IMR-90 (cell line): ENCODE measurements at regions not wholly inside any gene's neighbourhood (a gene's known extent, or its start where the extent isn't known, plus 50 kb on each side); places are given as distances from the start of the nearest gene placed in this dataset.

Source experiments
- ATAC-seq: fragments of 200-7000 bp; cut with Tn5 transposase; 2 replicates; pipeline ENCODE4 v1.9.1; 2020; ENCODE audit warnings: low read depth, mild to moderate bottlenecking, moderate library complexity
- BruUV-seq: library from RNA; stranded (reverse); fragments of 400-500 nt; replicated peaks from 2 replicates; lab custom pipeline; 2021; lab: Mats Ljungman, UMichigan
- CTCF ChIA-PET: fragments of 300-600 bp; formaldehyde crosslinking; extraction: SDS; loops from one replicate; lab custom pipeline; 2021; ENCODE audit warnings: antibody characterized with exemption; lab: Yijun Ruan, JAX
- POLR2A ChIA-PET: fragments of 300-600 bp; sonication (Branson Sonifier 250); formaldehyde crosslinking; loops from one replicate; lab custom pipeline; 2022; ENCODE audit warnings: antibody characterized with exemption; ENCODE audit not compliant: unreplicated experiment; lab: Charles Lee
- DNase-seq: peaks from one replicate; pipeline ENCODE4 v3.0.0; 2013
- H2AFZ ChIP-seq: replicated peaks from 2 replicates; pipeline ENCODE3; 2013; ENCODE audit warnings: low read length, mild to moderate bottlenecking; ENCODE audit not compliant: poor library complexity
- H2AK5ac ChIP-seq: 2 replicates; pipeline ENCODE4 v1.6.1; 2013; ENCODE audit warnings: low read depth, low read length, inconsistent platforms
- H2AK9ac ChIP-seq: replicated peaks from 2 replicates; pipeline ENCODE3; 2013; ENCODE audit warnings: mild to moderate bottlenecking, low read depth, low read length, moderate library complexity; ENCODE audit not compliant: poor library complexity
- H2BK120ac ChIP-seq: 2 replicates; pipeline ENCODE4 v1.6.1; 2013; ENCODE audit warnings: low read depth, low read length, inconsistent platforms
- H2BK15ac ChIP-seq: 3 replicates; pipeline ENCODE4 v1.6.1; 2013; ENCODE audit warnings: low read depth, low read length, inconsistent platforms
- H2BK20ac ChIP-seq: 2 replicates; pipeline ENCODE4 v1.6.1; 2013; ENCODE audit warnings: low read depth, mild to moderate bottlenecking, inconsistent platforms, low read length, moderate library complexity
- H2BK5ac ChIP-seq: 2 replicates; pipeline ENCODE4 v1.6.1; 2013; ENCODE audit warnings: mild to moderate bottlenecking, low read depth, low read length, inconsistent platforms; ENCODE audit not compliant: poor library complexity, severe bottlenecking
- H3K14ac ChIP-seq: replicated peaks from 2 replicates; pipeline ENCODE4 v1.6.1; 2013; ENCODE audit warnings: low read depth, low read length, inconsistent platforms
- H3K18ac ChIP-seq: 2 replicates; pipeline ENCODE4 v1.6.1; 2013; ENCODE audit warnings: low read depth, low read length, control low read depth
- H3K23ac ChIP-seq: 2 replicates; pipeline ENCODE4 v1.6.1; 2013; ENCODE audit warnings: low read depth, low read length, inconsistent platforms
- H3K27ac ChIP-seq: 2 replicates; pipeline ENCODE4 v1.5.1; 2013; ENCODE audit warnings: mild to moderate bottlenecking, control low read depth, low read length; ENCODE audit not compliant: insufficient read depth
- H3K27me3 ChIP-seq: 2 replicates; pipeline ENCODE4 v1.6.1; 2013; ENCODE audit warnings: low read length; ENCODE audit not compliant: control insufficient read depth, insufficient read depth
- H3K36me3 ChIP-seq: 2 replicates; pipeline ENCODE4 v1.6.1; 2013; ENCODE audit warnings: low read length, mixed read lengths; ENCODE audit not compliant: control insufficient read depth, insufficient read depth
- H3K4ac ChIP-seq: 2 replicates; pipeline ENCODE4 v1.6.1; 2013; ENCODE audit warnings: low read depth, low read length, inconsistent platforms
- H3K4me1 ChIP-seq: 2 replicates; pipeline ENCODE4 v1.6.1; 2013; ENCODE audit warnings: low read length, mixed read lengths; ENCODE audit not compliant: control insufficient read depth, insufficient read depth
- H3K4me2 ChIP-seq: 2 replicates; pipeline ENCODE4 v1.6.1; 2013; ENCODE audit warnings: low read depth, mild to moderate bottlenecking, control low read depth, low read length, moderate library complexity
- H3K4me3 ChIP-seq: 2 replicates; pipeline ENCODE4 v1.5.1; 2013; ENCODE audit warnings: low read depth, mild to moderate bottlenecking, control low read depth, low read length, moderate library complexity; ENCODE audit not compliant: insufficient read depth
- H3K56ac ChIP-seq: 2 replicates; pipeline ENCODE4 v1.6.1; 2013; ENCODE audit warnings: low read length, inconsistent platforms; ENCODE audit not compliant: insufficient read depth; ENCODE audit errors: extremely low read depth
- H3K79me1 ChIP-seq, 2 experiments: 2 replicates each; pipeline ENCODE4 v1.6.1; 2013; ENCODE audit warnings: low read length in 2 of 2, inconsistent platforms in 1 of 2, low read depth in 1 of 2
- H3K9ac ChIP-seq: 2 replicates; pipeline ENCODE4 v1.6.1; 2013; ENCODE audit warnings: low read depth, low read length, control low read depth
- H3K9me1 ChIP-seq: 2 replicates; pipeline ENCODE4 v1.6.1; 2013; ENCODE audit warnings: low read length, inconsistent platforms; ENCODE audit not compliant: insufficient read depth
- H3K9me3 ChIP-seq: 2 replicates; pipeline ENCODE4 v1.6.1; 2013; ENCODE audit warnings: low read length; ENCODE audit not compliant: control insufficient read depth, insufficient read depth
- H4K20me1 ChIP-seq: 2 replicates; pipeline ENCODE4 v1.6.1; 2013; ENCODE audit warnings: low read length, inconsistent platforms; ENCODE audit not compliant: insufficient read depth
- H4K5ac ChIP-seq: 2 replicates; pipeline ENCODE4 v1.6.1; 2013; ENCODE audit warnings: mild to moderate bottlenecking, low read depth, low read length, control low read depth
- H4K8ac ChIP-seq, 2 experiments: 2 replicates each; pipeline ENCODE4 v1.6.1; 2013; ENCODE audit warnings: low read depth in 2 of 2, low read length in 2 of 2, control low read depth in 1 of 2, inconsistent platforms in 1 of 2
- H4K91ac ChIP-seq: 2 replicates; pipeline ENCODE4 v1.6.1; 2013; ENCODE audit warnings: low read depth, low read length, inconsistent platforms; ENCODE audit not compliant: insufficient read depth
- CEBPB ChIP-seq: IDR thresholded peaks from 2 replicates; pipeline ENCODE4 v1.6.1; 2012; ENCODE audit warnings: low read depth, low read length, improper control_type of control experiment
- FOS ChIP-seq: fragments of 150-350 bp; IDR thresholded peaks from 2 replicates; pipeline ENCODE4 v1.6.1; 2016; ENCODE audit warnings: low read depth, low read length
- WGBS, 2 experiments: methylation state at CpG; one replicate each; pipeline versions ENCODE4 v1.1.5 to v1.1.7; 2013; ENCODE audit warnings: missing lambda C conversion rate in 2 of 2; ENCODE audit not compliant: insufficient read length in 1 of 2; ENCODE audit errors: extremely low coverage in 2 of 2; 5-methylcytosine and 5-hydroxymethylcytosine counted together
- dilution Hi-C: fragments of 300-500 bp; cut with HindIII; formaldehyde crosslinking; loops from one replicate; pipeline ENCODE4 v1.14.3; 2018; ENCODE audit warnings: low sequenced_read_pairs; ENCODE audit not compliant: unreplicated experiment
- in situ Hi-C: fragments of 300-500 bp; cut with MboI; formaldehyde crosslinking; loops from 3 replicates; pipeline ENCODE4 v1.14.3; 2019; ENCODE audit warnings: low sequenced_read_pairs, inconsistent platforms, mixed read lengths
- intact Hi-C: fragments of 100-400 bp; cut with micrococcal nuclease; formaldehyde crosslinking; loops from 2 replicates; pipeline ENCODE4 v1.10.0; 2022

DNA sequence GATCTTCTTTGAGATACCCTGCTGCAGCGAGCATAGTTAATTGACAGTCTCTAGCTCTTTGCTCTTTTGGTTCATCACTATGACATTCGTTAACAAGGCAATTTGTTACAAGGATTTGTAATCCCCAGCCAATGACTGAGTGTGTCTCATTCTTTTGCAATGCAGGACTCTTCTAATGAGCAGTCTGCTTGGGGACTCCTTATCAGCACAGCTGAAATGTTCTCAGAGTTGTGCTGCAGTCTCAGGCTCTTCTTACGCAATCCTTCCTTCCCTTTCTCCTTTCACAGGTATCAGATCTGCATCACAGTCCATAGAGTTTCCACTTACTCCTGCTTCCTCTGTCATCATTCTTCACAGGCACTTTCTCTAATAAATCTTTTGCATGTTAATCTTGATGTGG is 161.2 kb upstream of the OGFRL1 start:
- Histone ChIP-seq H2BK20ac (no peak overlapping the region), H3K27me3 (no peaks in the 10 kb centered on the region), H2BK5ac (no peak overlapping the region), H2AFZ (no peak overlapping the region), H3K18ac (no peak overlapping the region), H3K9me3 (no peaks in the 10 kb centered on the region), H4K91ac (no peak overlapping the region), H3K36me3 (no peaks in the 10 kb centered on the region), H3K4me2 (no peak overlapping the region), H3K23ac (no peak overlapping the region), H3K4ac (no peak overlapping the region), H4K5ac (no peak overlapping the region), H3K4me1 (no peaks in the 10 kb centered on the region), H2AK5ac (no peak overlapping the region), H3K9me1 (no peaks in the 10 kb centered on the region), H3K79me1 (no peaks in the 10 kb centered on the region), H4K8ac (no peak overlapping the region), H3K4me3 (no peak overlapping the region), H4K20me1 (no peaks in the 10 kb centered on the region), H2BK15ac (no peak overlapping the region), H2AK9ac (no peak overlapping the region), H3K27ac (no peak overlapping the region), H3K9ac (no peak overlapping the region), H2BK120ac (no peak overlapping the region), H3K14ac (no peak overlapping the region), H3K56ac (no peak overlapping the region)
- CTCF ChIA-PET: no interaction called here
- no TSS peak for BruUV-seq
- dilution Hi-C loops: no loop called here
- DNase-seq: no peak
- intact Hi-C loops: no loop called here
- POLR2A ChIA-PET: no interaction called here
- no peak for TF ChIP-seq FOS
- TF ChIP-seq CEBPB: peak; percentile 62
- no peak for ATAC-seq
- in situ Hi-C loops: no loop called here
- WGBS, 2 experiments: 78% methylated on average over 3 of the region's 3 CpGs; no CpG with 5 or more reads in 1 of the 2 experiments
